ENCODE measurements at regions not wholly inside any gene's neighbourhood (a gene's known extent, or its start where the extent isn't known, plus 50 kb on each side); places are given as distances from the start of the nearest gene placed in this dataset.

- no peak for TF ChIP-seq ZSCAN5A (tag by site-specific recombination; IDR thresholded peaks at IDR 0.05)
- no peak for TF ChIP-seq ZNF580 (tag by site-specific recombination; IDR thresholded peaks at IDR 0.05)
- TF ChIP-seq CTCF (tag by site-specific recombination; IDR thresholded peaks at IDR 0.05): no peak
Observed at GRCh38 chr9:29850664-29851063, 2277.4 kb upstream of the C9orf72 start.

All from HEK293 (cell line).